IMR-90 (cell line): ENCODE measurements at regions not wholly inside any gene's neighbourhood (a gene's known extent, or its start where the extent isn't known, plus 50 kb on each side); places are given as distances from the start of the nearest gene placed in this dataset.

ENCODE experiments used
- ATAC-seq: fragments of 200-7000 bp; cut with Tn5 transposase; 2 replicates; pipeline ENCODE4 v1.9.1; 2020; ENCODE audit warnings: low read depth, mild to moderate bottlenecking, moderate library complexity
- BruUV-seq: library from RNA; stranded (reverse); fragments of 400-500 nt; replicated peaks from 2 replicates; lab custom pipeline; 2021; lab: Mats Ljungman, UMichigan
- CTCF ChIA-PET: fragments of 300-600 bp; formaldehyde crosslinking; extraction: SDS; loops from one replicate; lab custom pipeline; 2021; ENCODE audit warnings: antibody characterized with exemption; lab: Yijun Ruan, JAX
- POLR2A ChIA-PET: fragments of 300-600 bp; sonication (Branson Sonifier 250); formaldehyde crosslinking; loops from one replicate; lab custom pipeline; 2022; ENCODE audit warnings: antibody characterized with exemption; ENCODE audit not compliant: unreplicated experiment; lab: Charles Lee
- DNase-seq: peaks from one replicate; pipeline ENCODE4 v3.0.0; 2013
- H2AFZ ChIP-seq: replicated peaks from 2 replicates; pipeline ENCODE3; 2013; ENCODE audit warnings: low read length, mild to moderate bottlenecking; ENCODE audit not compliant: poor library complexity
- H2AK5ac ChIP-seq: 2 replicates; pipeline ENCODE4 v1.6.1; 2013; ENCODE audit warnings: low read depth, low read length, inconsistent platforms
- H2AK9ac ChIP-seq: replicated peaks from 2 replicates; pipeline ENCODE3; 2013; ENCODE audit warnings: mild to moderate bottlenecking, low read depth, low read length, moderate library complexity; ENCODE audit not compliant: poor library complexity
- H2BK120ac ChIP-seq: 2 replicates; pipeline ENCODE4 v1.6.1; 2013; ENCODE audit warnings: low read depth, low read length, inconsistent platforms
- H2BK15ac ChIP-seq: 3 replicates; pipeline ENCODE4 v1.6.1; 2013; ENCODE audit warnings: low read depth, low read length, inconsistent platforms
- H2BK20ac ChIP-seq: 2 replicates; pipeline ENCODE4 v1.6.1; 2013; ENCODE audit warnings: low read depth, mild to moderate bottlenecking, inconsistent platforms, low read length, moderate library complexity
- H2BK5ac ChIP-seq: 2 replicates; pipeline ENCODE4 v1.6.1; 2013; ENCODE audit warnings: mild to moderate bottlenecking, low read depth, low read length, inconsistent platforms; ENCODE audit not compliant: poor library complexity, severe bottlenecking
- H3K14ac ChIP-seq: replicated peaks from 2 replicates; pipeline ENCODE4 v1.6.1; 2013; ENCODE audit warnings: low read depth, low read length, inconsistent platforms
- H3K18ac ChIP-seq: 2 replicates; pipeline ENCODE4 v1.6.1; 2013; ENCODE audit warnings: low read depth, low read length, control low read depth
- H3K23ac ChIP-seq: 2 replicates; pipeline ENCODE4 v1.6.1; 2013; ENCODE audit warnings: low read depth, low read length, inconsistent platforms
- H3K27ac ChIP-seq: 2 replicates; pipeline ENCODE4 v1.5.1; 2013; ENCODE audit warnings: mild to moderate bottlenecking, control low read depth, low read length; ENCODE audit not compliant: insufficient read depth
- H3K27me3 ChIP-seq: 2 replicates; pipeline ENCODE4 v1.6.1; 2013; ENCODE audit warnings: low read length; ENCODE audit not compliant: control insufficient read depth, insufficient read depth
- H3K36me3 ChIP-seq: 2 replicates; pipeline ENCODE4 v1.6.1; 2013; ENCODE audit warnings: low read length, mixed read lengths; ENCODE audit not compliant: control insufficient read depth, insufficient read depth
- H3K4ac ChIP-seq: 2 replicates; pipeline ENCODE4 v1.6.1; 2013; ENCODE audit warnings: low read depth, low read length, inconsistent platforms
- H3K4me1 ChIP-seq: 2 replicates; pipeline ENCODE4 v1.6.1; 2013; ENCODE audit warnings: low read length, mixed read lengths; ENCODE audit not compliant: control insufficient read depth, insufficient read depth
- H3K4me2 ChIP-seq: 2 replicates; pipeline ENCODE4 v1.6.1; 2013; ENCODE audit warnings: low read depth, mild to moderate bottlenecking, control low read depth, low read length, moderate library complexity
- H3K4me3 ChIP-seq: 2 replicates; pipeline ENCODE4 v1.5.1; 2013; ENCODE audit warnings: low read depth, mild to moderate bottlenecking, control low read depth, low read length, moderate library complexity; ENCODE audit not compliant: insufficient read depth
- H3K56ac ChIP-seq: 2 replicates; pipeline ENCODE4 v1.6.1; 2013; ENCODE audit warnings: low read length, inconsistent platforms; ENCODE audit not compliant: insufficient read depth; ENCODE audit errors: extremely low read depth
- H3K79me1 ChIP-seq, 2 experiments: 2 replicates each; pipeline ENCODE4 v1.6.1; 2013; ENCODE audit warnings: low read length in 2 of 2, inconsistent platforms in 1 of 2, low read depth in 1 of 2
- H3K9ac ChIP-seq: 2 replicates; pipeline ENCODE4 v1.6.1; 2013; ENCODE audit warnings: low read depth, low read length, control low read depth
- H3K9me1 ChIP-seq: 2 replicates; pipeline ENCODE4 v1.6.1; 2013; ENCODE audit warnings: low read length, inconsistent platforms; ENCODE audit not compliant: insufficient read depth
- H3K9me3 ChIP-seq: 2 replicates; pipeline ENCODE4 v1.6.1; 2013; ENCODE audit warnings: low read length; ENCODE audit not compliant: control insufficient read depth, insufficient read depth
- H4K20me1 ChIP-seq: 2 replicates; pipeline ENCODE4 v1.6.1; 2013; ENCODE audit warnings: low read length, inconsistent platforms; ENCODE audit not compliant: insufficient read depth
- H4K5ac ChIP-seq: 2 replicates; pipeline ENCODE4 v1.6.1; 2013; ENCODE audit warnings: mild to moderate bottlenecking, low read depth, low read length, control low read depth
- H4K8ac ChIP-seq, 2 experiments: 2 replicates each; pipeline ENCODE4 v1.6.1; 2013; ENCODE audit warnings: low read depth in 2 of 2, low read length in 2 of 2, control low read depth in 1 of 2, inconsistent platforms in 1 of 2
- H4K91ac ChIP-seq: 2 replicates; pipeline ENCODE4 v1.6.1; 2013; ENCODE audit warnings: low read depth, low read length, inconsistent platforms; ENCODE audit not compliant: insufficient read depth
- BHLHE40 ChIP-seq: fragments of 150-350 bp; IDR thresholded peaks from 2 replicates; pipeline ENCODE4 v1.6.1; 2016; ENCODE audit warnings: mild to moderate bottlenecking, low read depth, low read length
- MAFK ChIP-seq: IDR thresholded peaks from 2 replicates; pipeline ENCODE4 v1.6.1; 2012; ENCODE audit warnings: low read depth, low read length, improper control_type of control experiment
- RCOR1 ChIP-seq: IDR thresholded peaks from 2 replicates; pipeline ENCODE4 v1.6.1; 2012; ENCODE audit warnings: mild to moderate bottlenecking, low read length, improper control_type of control experiment; ENCODE audit not compliant: insufficient replicate concordance
- WGBS, 2 experiments: methylation state at CpG; one replicate each; pipeline versions ENCODE4 v1.1.5 to v1.1.7; 2013; ENCODE audit warnings: missing lambda C conversion rate in 2 of 2; ENCODE audit not compliant: insufficient read length in 1 of 2; ENCODE audit errors: extremely low coverage in 2 of 2; 5-methylcytosine and 5-hydroxymethylcytosine counted together
- dilution Hi-C: fragments of 300-500 bp; cut with HindIII; formaldehyde crosslinking; loops from one replicate; pipeline ENCODE4 v1.14.3; 2018; ENCODE audit warnings: low sequenced_read_pairs; ENCODE audit not compliant: unreplicated experiment
- in situ Hi-C: fragments of 300-500 bp; cut with MboI; formaldehyde crosslinking; loops from 3 replicates; pipeline ENCODE4 v1.14.3; 2019; ENCODE audit warnings: low sequenced_read_pairs, inconsistent platforms, mixed read lengths
- intact Hi-C: fragments of 100-400 bp; cut with micrococcal nuclease; formaldehyde crosslinking; loops from 2 replicates; pipeline ENCODE4 v1.10.0; 2022

- no peak overlapping the region for H3K9ac ChIP-seq
- no peak overlapping the region for H3K4me3 ChIP-seq
- TF ChIP-seq BHLHE40, result no peak
- TF ChIP-seq MAFK, result no peak
- TF ChIP-seq RCOR1, result no peak
- no peak overlapping the region for H3K27ac ChIP-seq
- no peaks in the 10 kb centered on the region for H4K20me1 ChIP-seq
- CTCF ChIA-PET, result no interaction called here
- no peak overlapping the region for H2BK120ac ChIP-seq
- no peak for ATAC-seq
- dilution Hi-C loops, result no loop called here
- H3K18ac ChIP-seq, result no peak overlapping the region
- DNase-seq, result no peak
- H4K5ac ChIP-seq, result no peak overlapping the region
- no peak overlapping the region for H3K56ac ChIP-seq
- H2BK20ac ChIP-seq, result no peak overlapping the region
- H2AK5ac ChIP-seq, result no peak overlapping the region
- POLR2A ChIA-PET, result no interaction called here
- no peaks in the 10 kb centered on the region for H3K9me1 ChIP-seq
- no peaks in the 10 kb centered on the region for H3K36me3 ChIP-seq
- no peak overlapping the region for H2BK5ac ChIP-seq
- no peak overlapping the region for H3K4me2 ChIP-seq
- no peak overlapping the region for H2AFZ ChIP-seq
- no peak overlapping the region for H2AK9ac ChIP-seq
- no peaks in the 10 kb centered on the region for H3K79me1 ChIP-seq
- H3K14ac ChIP-seq, result no peak overlapping the region
- no peak overlapping the region for H4K8ac ChIP-seq
- no peak overlapping the region for H3K23ac ChIP-seq
- H3K27me3 ChIP-seq, result peaks cover 5% of the 10 kb centered on the region
- no peak overlapping the region for H2BK15ac ChIP-seq
- no peaks in the 10 kb centered on the region for H3K4me1 ChIP-seq
- peaks cover 7% of the 10 kb centered on the region for H3K9me3 ChIP-seq
- in situ Hi-C loops, result no loop called here
- no peak overlapping the region for H3K4ac ChIP-seq
- intact Hi-C loops, result no loop called here
- WGBS, 2 experiments, result no CpG with 5 or more reads among the region's 8 CpGs
- BruUV-seq, result no TSS peak
- no peak overlapping the region for H4K91ac ChIP-seq
These were observed 241.8 kb upstream of the MSX2 start for GRCh38 chr5:174482607-174483024.
